HepG2 (cell line): ENCODE measurements at regions not wholly inside any gene's neighbourhood (a gene's known extent, or its start where the extent isn't known, plus 50 kb on each side); places are given as distances from the start of the nearest gene placed in this dataset.

Experiments
- CCAR2 ChIP-seq: fragments of 200-400 bp; formaldehyde crosslinking; optimal IDR thresholded peaks from 2 replicates; pipeline ENCODE3; 2018; ENCODE audit warnings: low read depth, mild to moderate bottlenecking, low read length, moderate library complexity
- GLI4 ChIP-seq: sonication (generic); formaldehyde crosslinking; IDR thresholded peaks from 2 replicates; pipeline ENCODE4 v1.5.1; 2020; ENCODE audit warnings: missing genetic modification reagents, mild to moderate bottlenecking, moderate library complexity, borderline replicate concordance
- HOXA3 ChIP-seq: sonication (generic); formaldehyde crosslinking; IDR thresholded peaks from 2 replicates; pipeline ENCODE4 v1.5.0; 2020; ENCODE audit warnings: missing genetic modification reagents
- KLF12 ChIP-seq: sonication (generic); formaldehyde crosslinking; IDR thresholded peaks from 2 replicates; pipeline ENCODE4 v1.4.0; 2020; ENCODE audit warnings: missing genetic modification reagents, borderline replicate concordance
- MTA1 ChIP-seq: sonication (generic); formaldehyde crosslinking; IDR thresholded peaks from 2 replicates; pipeline ENCODE4 v1.4.0; 2020; ENCODE audit warnings: missing genetic modification reagents, mild to moderate bottlenecking, borderline replicate concordance
- NFE2L2 ChIP-seq: fragments of 150-350 bp; IDR thresholded peaks from 2 replicates; pipeline ENCODE4 v1.6.1; 2014; ENCODE audit warnings: low read length
- PAWR ChIP-seq: sonication (generic); formaldehyde crosslinking; IDR thresholded peaks from 2 replicates; pipeline ENCODE4 v1.4.0; 2020; ENCODE audit warnings: missing genetic modification reagents, mild to moderate bottlenecking, borderline replicate concordance
- PPARG ChIP-seq: conservative IDR thresholded peaks from 2 replicates; pipeline ENCODE4 v1.6.1; 2016; ENCODE audit warnings: missing biosample characterization, missing genetic modification reagents
- STAG1 ChIP-seq: sonication (generic); formaldehyde crosslinking; IDR thresholded peaks from 2 replicates; pipeline ENCODE4 v1.4.0; 2020; ENCODE audit warnings: missing genetic modification reagents
- ZBTB3 ChIP-seq: sonication (generic); formaldehyde crosslinking; IDR thresholded peaks from 2 replicates; pipeline ENCODE4 v1.4.0; 2020; ENCODE audit warnings: low read depth, mild to moderate bottlenecking, moderate library complexity, missing genetic modification reagents, borderline replicate concordance
- ZBTB7B ChIP-seq: sonication (generic); formaldehyde crosslinking; IDR thresholded peaks from 2 replicates; pipeline ENCODE4 v1.4.0; 2020; ENCODE audit warnings: missing genetic modification reagents
- ZMYM2 ChIP-seq: sonication (generic); formaldehyde crosslinking; IDR thresholded peaks from 2 replicates; pipeline ENCODE4 v1.8.0; 2022; ENCODE audit warnings: mild to moderate bottlenecking, missing genetic modification reagents
- ZNF282 ChIP-seq: fragments of 450-650 bp; IDR thresholded peaks from 2 replicates; pipeline ENCODE4 v1.6.1; 2018; ENCODE audit not compliant: partially characterized antibody
- ZNF335 ChIP-seq: sonication (generic); formaldehyde crosslinking; IDR thresholded peaks from 2 replicates; pipeline ENCODE4 v1.4.0; 2020; ENCODE audit warnings: missing genetic modification reagents
- ZNF674 ChIP-seq: sonication (generic); formaldehyde crosslinking; IDR thresholded peaks from 2 replicates; pipeline ENCODE4 v1.5.0; 2020; ENCODE audit warnings: low read depth, mild to moderate bottlenecking, missing genetic modification reagents
- ZNF7 ChIP-seq: IDR thresholded peaks from 2 replicates; pipeline ENCODE4 v1.6.1; 2016; ENCODE audit warnings: missing biosample characterization, missing genetic modification reagents
- ZSCAN20 ChIP-seq: sonication (generic); formaldehyde crosslinking; IDR thresholded peaks from 2 replicates; pipeline ENCODE4 v1.4.0; 2020; ENCODE audit warnings: missing genetic modification reagents, mild to moderate bottlenecking, borderline replicate concordance
- TF ChIP-seq, protein P1 (sequence below): sonication (generic); formaldehyde crosslinking; IDR thresholded peaks from 2 replicates; pipeline ENCODE4 v1.9.0; 2021; ENCODE audit warnings: missing genetic modification reagents, borderline replicate concordance
- TF ChIP-seq, protein P2 (sequence below): sonication (generic); formaldehyde crosslinking; IDR thresholded peaks from 2 replicates; pipeline ENCODE4 v1.4.0; 2020; ENCODE audit warnings: mild to moderate bottlenecking, missing genetic modification reagents
- TF ChIP-seq, protein P3 (sequence below): sonication (generic); formaldehyde crosslinking; IDR thresholded peaks from 2 replicates; pipeline ENCODE4 v1.4.0; 2020; ENCODE audit warnings: missing genetic modification reagents, borderline replicate concordance
- TF ChIP-seq, protein P4 (sequence below): sonication (generic); formaldehyde crosslinking; IDR thresholded peaks from 2 replicates; pipeline ENCODE4 v1.4.0; 2020; ENCODE audit warnings: low read depth, missing genetic modification reagents

DNA sequence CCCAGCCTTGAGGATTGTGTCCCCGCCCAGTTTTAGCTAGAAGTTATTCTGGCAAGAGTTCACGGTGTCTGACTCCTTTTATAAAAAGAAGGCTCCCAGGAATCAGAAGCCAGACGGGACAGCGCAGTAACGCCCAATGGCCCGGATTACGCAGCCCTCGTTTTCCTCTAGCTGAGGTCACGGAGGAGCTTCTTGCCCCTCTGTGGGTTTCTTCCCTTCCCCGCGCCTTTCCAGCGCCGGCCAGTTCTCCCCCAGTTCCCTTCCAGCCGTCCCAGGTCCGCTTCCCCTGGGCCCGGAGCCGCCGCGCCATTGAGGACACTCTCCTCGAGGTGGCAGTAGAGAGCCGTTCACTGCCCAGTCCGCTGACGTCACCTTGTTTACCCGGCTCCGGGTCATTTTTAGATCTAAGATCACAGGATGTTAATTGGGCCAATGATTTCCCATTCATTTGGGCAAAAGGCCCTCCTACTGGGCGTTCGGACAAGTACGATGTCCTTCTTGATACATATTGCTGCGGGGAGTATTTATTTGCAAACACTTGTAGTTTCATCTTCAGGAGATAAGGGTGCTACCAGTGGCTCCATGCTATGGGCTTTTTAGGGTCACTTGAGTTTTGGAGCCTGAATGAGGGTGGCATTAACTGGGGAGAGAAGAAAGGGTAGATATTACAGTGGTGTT, 81.5 kb upstream of the PPM1B start (continued):
- TF ChIP-seq, protein P1, sequence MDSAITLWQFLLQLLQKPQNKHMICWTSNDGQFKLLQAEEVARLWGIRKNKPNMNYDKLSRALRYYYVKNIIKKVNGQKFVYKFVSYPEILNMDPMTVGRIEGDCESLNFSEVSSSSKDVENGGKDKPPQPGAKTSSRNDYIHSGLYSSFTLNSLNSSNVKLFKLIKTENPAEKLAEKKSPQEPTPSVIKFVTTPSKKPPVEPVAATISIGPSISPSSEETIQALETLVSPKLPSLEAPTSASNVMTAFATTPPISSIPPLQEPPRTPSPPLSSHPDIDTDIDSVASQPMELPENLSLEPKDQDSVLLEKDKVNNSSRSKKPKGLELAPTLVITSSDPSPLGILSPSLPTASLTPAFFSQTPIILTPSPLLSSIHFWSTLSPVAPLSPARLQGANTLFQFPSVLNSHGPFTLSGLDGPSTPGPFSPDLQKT (CRISPR knock-in tag): no peak
- TF ChIP-seq ZNF674: no peak
- TF ChIP-seq NFE2L2: no peak
- TF ChIP-seq, protein P2, sequence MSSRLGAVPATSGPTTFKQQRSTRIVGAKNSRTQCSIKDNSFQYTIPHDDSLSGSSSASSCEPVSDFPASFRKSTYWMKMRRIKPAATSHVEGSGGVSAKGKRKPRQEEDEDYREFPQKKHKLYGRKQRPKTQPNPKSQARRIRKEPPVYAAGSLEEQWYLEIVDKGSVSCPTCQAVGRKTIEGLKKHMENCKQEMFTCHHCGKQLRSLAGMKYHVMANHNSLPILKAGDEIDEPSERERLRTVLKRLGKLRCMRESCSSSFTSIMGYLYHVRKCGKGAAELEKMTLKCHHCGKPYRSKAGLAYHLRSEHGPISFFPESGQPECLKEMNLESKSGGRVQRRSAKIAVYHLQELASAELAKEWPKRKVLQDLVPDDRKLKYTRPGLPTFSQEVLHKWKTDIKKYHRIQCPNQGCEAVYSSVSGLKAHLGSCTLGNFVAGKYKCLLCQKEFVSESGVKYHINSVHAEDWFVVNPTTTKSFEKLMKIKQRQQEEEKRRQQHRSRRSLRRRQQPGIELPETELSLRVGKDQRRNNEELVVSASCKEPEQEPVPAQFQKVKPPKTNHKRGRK (CRISPR knock-in tag): no peak
- TF ChIP-seq STAG1 (CRISPR knock-in tag): peak; percentile 89
- no peak for TF ChIP-seq GLI4 (CRISPR knock-in tag)
- TF ChIP-seq MTA1 (CRISPR knock-in tag): peak; percentile 71; the same call in 1 of the 2 replicates
- TF ChIP-seq ZMYM2: 0 out of 2 replicates have a peak, but pooled peaks have one; percentile 10
- TF ChIP-seq, protein P3, sequence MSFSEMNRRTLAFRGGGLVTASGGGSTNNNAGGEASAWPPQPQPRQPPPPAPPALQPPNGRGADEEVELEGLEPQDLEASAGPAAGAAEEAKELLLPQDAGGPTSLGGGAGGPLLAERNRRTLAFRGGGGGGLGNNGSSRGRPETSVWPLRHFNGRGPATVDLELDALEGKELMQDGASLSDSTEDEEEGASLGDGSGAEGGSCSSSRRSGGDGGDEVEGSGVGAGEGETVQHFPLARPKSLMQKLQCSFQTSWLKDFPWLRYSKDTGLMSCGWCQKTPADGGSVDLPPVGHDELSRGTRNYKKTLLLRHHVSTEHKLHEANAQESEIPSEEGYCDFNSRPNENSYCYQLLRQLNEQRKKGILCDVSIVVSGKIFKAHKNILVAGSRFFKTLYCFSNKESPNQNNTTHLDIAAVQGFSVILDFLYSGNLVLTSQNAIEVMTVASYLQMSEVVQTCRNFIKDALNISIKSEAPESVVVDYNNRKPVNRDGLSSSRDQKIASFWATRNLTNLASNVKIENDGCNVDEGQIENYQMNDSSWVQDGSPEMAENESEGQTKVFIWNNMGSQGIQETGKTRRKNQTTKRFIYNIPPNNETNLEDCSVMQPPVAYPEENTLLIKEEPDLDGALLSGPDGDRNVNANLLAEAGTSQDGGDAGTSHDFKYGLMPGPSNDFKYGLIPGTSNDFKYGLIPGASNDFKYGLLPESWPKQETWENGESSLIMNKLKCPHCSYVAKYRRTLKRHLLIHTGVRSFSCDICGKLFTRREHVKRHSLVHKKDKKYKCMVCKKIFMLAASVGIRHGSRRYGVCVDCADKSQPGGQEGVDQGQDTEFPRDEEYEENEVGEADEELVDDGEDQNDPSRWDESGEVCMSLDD (CRISPR knock-in tag): no peak
- TF ChIP-seq ZBTB7B (CRISPR knock-in tag): peak; percentile 37; the same call in 1 of the 2 replicates
- TF ChIP-seq ZNF282: no peak
- TF ChIP-seq ZNF335 (CRISPR knock-in tag): no peak
- TF ChIP-seq, protein P4, sequence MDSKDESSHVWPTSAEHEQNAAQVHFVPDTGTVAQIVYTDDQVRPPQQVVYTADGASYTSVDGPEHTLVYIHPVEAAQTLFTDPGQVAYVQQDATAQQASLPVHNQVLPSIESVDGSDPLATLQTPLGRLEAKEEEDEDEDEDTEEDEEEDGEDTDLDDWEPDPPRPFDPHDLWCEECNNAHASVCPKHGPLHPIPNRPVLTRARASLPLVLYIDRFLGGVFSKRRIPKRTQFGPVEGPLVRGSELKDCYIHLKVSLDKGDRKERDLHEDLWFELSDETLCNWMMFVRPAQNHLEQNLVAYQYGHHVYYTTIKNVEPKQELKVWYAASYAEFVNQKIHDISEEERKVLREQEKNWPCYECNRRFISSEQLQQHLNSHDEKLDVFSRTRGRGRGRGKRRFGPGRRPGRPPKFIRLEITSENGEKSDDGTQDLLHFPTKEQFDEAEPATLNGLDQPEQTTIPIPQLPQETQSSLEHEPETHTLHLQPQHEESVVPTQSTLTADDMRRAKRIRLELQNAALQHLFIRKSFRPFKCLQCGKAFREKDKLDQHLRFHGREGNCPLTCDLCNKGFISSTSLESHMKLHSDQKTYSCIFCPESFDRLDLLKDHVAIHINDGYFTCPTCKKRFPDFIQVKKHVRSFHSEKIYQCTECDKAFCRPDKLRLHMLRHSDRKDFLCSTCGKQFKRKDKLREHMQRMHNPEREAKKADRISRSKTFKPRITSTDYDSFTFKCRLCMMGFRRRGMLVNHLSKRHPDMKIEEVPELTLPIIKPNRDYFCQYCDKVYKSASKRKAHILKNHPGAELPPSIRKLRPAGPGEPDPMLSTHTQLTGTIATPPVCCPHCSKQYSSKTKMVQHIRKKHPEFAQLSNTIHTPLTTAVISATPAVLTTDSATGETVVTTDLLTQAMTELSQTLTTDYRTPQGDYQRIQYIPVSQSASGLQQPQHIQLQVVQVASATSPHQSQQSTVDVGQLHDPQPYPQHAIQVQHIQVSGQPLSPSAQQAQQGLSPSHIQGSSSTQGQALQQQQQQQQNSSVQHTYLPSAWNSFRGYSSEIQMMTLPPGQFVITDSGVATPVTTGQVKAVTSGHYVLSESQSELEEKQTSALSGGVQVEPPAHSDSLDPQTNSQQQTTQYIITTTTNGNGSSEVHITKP (CRISPR knock-in tag): peak; percentile 37; the same call in 1 of the 2 replicates
- peak; percentile 65 for TF ChIP-seq HOXA3 (CRISPR knock-in tag)
- no peak for TF ChIP-seq PAWR (CRISPR knock-in tag)
- TF ChIP-seq CCAR2: no peak
- TF ChIP-seq ZBTB3: no peak
- TF ChIP-seq PPARG (CRISPR knock-in tag): peak; percentile 66; the same call in 1 of the 2 replicates
- no peak for TF ChIP-seq ZSCAN20
- TF ChIP-seq ZNF7: 0 out of 2 replicates have a peak, but pooled peaks have one; percentile 45
- TF ChIP-seq KLF12 (CRISPR knock-in tag): no peak
